Gastrocnemius medialis (tissue), 4 donors: ENCODE measurements at regions not wholly inside any gene's neighbourhood (a gene's known extent, or its start where the extent isn't known, plus 50 kb on each side); places are given as distances from the start of the nearest gene placed in this dataset.

Experiments used
- ATAC-seq, 2 donors: fragments of 150-250 bp; one replicate each; pipeline ENCODE4 v1.9.1; 2016
- DNase-seq, 2 donors: peaks; one replicate each; pipeline ENCODE4 v3.0.0-alpha.2; 2019
- H3K27ac ChIP-seq, 4 donors: fragments of 200-600 bp; sonication (generic); 1 replicate in 1 of 4; 2 replicates in 3 of 4; pipeline ENCODE4 v1.5.1; 2016 to 2018; ENCODE audit warnings: mild to moderate bottlenecking in 2 of 4, moderate library complexity in 1 of 4
- H3K27me3 ChIP-seq, 3 donors: fragments of 200-600 bp; sonication (generic) in 2 of 3; 1 replicate in 1 of 3; 2 replicates in 2 of 3; pipeline versions ENCODE4 v1.5.1 to v1.6.0; 2016 to 2019; ENCODE audit warnings: mild to moderate bottlenecking in 1 of 3, moderate library complexity in 1 of 3
- H3K36me3 ChIP-seq, 2 donors: fragments of 200-600 bp; sonication (generic) in 1 of 2; one replicate each; pipeline ENCODE4 v1.5.1; 2017 to 2018
- H3K4me1 ChIP-seq, 2 donors: fragments of 200-600 bp; sonication (generic) in 1 of 2; one replicate each; pipeline ENCODE4 v1.5.1; 2016 to 2017; ENCODE audit warnings: mild to moderate bottlenecking in 2 of 2
- H3K4me3 ChIP-seq, 4 donors: fragments of 200-600 bp; sonication (generic) in 3 of 4; 1 replicate in 1 of 4; 2 replicates in 3 of 4; pipeline ENCODE4 v1.5.1; 2016 to 2019; ENCODE audit warnings: mild to moderate bottlenecking in 2 of 4
- H3K9me3 ChIP-seq, 3 donors: fragments of 200-600 bp; sonication (generic) in 2 of 3; 1 replicate in 1 of 3; 2 replicates in 2 of 3; pipeline ENCODE4 v1.5.1; 2016 to 2019
- POLR2A ChIP-seq, 2 donors: fragments of 450-650 bp; IDR thresholded peaks; one replicate each; pipeline ENCODE4 v1.6.1; 2017; ENCODE audit warnings: antibody characterized with exemption in 2 of 2, mild to moderate bottlenecking in 2 of 2, moderate library complexity in 2 of 2
- in situ Hi-C, 4 donors: fragments of 200-750 bp; cut with MboI; loops; one replicate each; pipeline versions ENCODE4 v1.15.0 to v1.8.0; 2017; ENCODE audit warnings: low sequenced_read_pairs in 4 of 4
- intact Hi-C: fragments of 100-400 bp; cut with DNase I; formaldehyde crosslinking; loops from one replicate; pipeline ENCODE4 v1.15.1; 2023; ENCODE audit warnings: low total_unique reads
- TF ChIP-seq, protein P1 (sequence below), 5 experiments: fragments of 450-650 bp in 3 of 5; fragments of 200-600 bp in 2 of 5; sonication (generic) in 2 of 5; IDR thresholded peaks in 4 of 5; conservative IDR thresholded peaks in 1 of 5; 1 replicate in 4 of 5; 2 replicates in 1 of 5; pipeline ENCODE4 v1.5.1; 2016 to 2019; ENCODE audit warnings: antibody characterized with exemption in 5 of 5, mild to moderate bottlenecking in 3 of 5, moderate library complexity in 3 of 5

DNA sequence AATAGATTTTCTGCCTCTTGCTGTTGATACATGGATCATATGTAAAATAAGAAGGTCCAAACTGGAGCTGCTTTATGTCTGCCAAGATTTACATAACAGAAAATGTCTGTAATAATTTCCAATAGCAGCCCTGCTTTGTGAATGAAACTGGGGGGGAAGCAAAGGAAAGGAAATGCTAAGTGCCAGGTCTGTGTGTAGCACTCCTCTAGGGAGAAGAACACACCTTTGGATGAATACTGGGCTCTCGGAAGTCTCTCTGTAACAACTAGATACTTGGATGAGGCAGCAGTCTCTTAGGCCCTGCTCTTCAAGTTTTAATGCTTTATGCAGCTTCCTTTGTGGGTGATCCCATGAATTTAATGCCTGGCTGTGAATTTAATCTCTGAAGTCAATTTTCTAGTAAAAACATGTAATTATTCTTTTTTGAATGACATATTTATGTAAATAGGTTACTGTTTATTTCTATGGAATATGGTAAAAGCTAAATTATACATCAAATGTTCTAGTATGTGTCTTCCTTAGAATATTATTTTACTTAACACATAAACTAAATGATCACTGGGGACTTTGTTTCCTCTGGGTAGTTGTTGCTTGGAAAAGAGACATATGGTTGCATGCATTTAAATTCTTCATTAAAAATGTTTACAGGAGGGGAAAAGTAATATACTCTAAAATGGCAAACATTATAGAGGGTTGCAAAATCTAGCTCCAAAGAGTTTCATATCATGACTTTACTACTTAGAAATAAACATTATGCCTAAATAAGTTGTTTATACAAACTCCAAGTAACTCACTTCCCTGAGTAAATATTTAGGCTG lies 336.6 kb upstream of the CWC22 start:
- H3K27ac ChIP-seq = no peak overlapping the region
- in situ Hi-C loops = no loop called here

DNA sequence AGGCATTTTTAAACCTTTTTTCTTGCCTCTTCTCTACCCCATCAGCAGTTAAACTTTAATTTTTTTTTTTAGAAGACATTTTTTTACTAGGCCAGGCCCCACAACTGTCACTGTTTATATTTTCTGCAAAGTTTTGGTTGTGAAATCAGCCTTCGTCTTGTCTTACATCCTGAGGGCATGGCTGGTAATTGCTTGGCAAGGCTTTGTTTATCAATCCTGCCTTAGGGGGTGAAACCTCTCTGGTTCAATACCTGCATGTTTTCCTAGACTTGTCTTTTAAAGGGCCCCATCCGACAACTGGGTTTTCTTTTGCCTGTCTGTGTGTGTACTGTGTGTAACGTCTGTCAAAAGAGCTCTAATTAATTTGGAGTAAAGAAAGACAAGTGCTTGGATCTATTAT lies 330.0 kb upstream of the CWC22 start:
- no peak for ATAC-seq
- Histone ChIP-seq H3K27ac (no peak overlapping the region), H3K4me1 (no peaks in the 10 kb centered on the region), H3K4me3 (no peak overlapping the region), H3K27me3 (no peaks in the 10 kb centered on the region), H3K9me3 (peaks cover 0 to 3% (median 0%) of the 10 kb centered on the region in 3 donors), H3K36me3 (no peaks in the 10 kb centered on the region)
- TF ChIP-seq, protein P1, sequence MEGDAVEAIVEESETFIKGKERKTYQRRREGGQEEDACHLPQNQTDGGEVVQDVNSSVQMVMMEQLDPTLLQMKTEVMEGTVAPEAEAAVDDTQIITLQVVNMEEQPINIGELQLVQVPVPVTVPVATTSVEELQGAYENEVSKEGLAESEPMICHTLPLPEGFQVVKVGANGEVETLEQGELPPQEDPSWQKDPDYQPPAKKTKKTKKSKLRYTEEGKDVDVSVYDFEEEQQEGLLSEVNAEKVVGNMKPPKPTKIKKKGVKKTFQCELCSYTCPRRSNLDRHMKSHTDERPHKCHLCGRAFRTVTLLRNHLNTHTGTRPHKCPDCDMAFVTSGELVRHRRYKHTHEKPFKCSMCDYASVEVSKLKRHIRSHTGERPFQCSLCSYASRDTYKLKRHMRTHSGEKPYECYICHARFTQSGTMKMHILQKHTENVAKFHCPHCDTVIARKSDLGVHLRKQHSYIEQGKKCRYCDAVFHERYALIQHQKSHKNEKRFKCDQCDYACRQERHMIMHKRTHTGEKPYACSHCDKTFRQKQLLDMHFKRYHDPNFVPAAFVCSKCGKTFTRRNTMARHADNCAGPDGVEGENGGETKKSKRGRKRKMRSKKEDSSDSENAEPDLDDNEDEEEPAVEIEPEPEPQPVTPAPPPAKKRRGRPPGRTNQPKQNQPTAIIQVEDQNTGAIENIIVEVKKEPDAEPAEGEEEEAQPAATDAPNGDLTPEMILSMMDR (IDR thresholded peaks at IDR 0.05 in 4 of 5, conservative IDR thresholded peaks at IDR 0.05 in 1 of 5) = no peak
- TF ChIP-seq POLR2A (IDR thresholded peaks at IDR 0.05) = no peak
- intact Hi-C loops = no loop called here
- in situ Hi-C loops = no loop called here
- no peak for DNase-seq

More for the DNA sequence above, 336.6 kb upstream of the CWC22 start:
- no peaks in the 10 kb centered on the region for H3K27me3 ChIP-seq
- TF ChIP-seq, protein P1 (IDR thresholded peaks at IDR 0.05 in 4 of 5, conservative IDR thresholded peaks at IDR 0.05 in 1 of 5) = no peak
- TF ChIP-seq POLR2A (IDR thresholded peaks at IDR 0.05) = no peak
- DNase-seq (no peak), ATAC-seq (no peak)
- no peak overlapping the region for H3K4me3 ChIP-seq
- H3K9me3 ChIP-seq = no peaks in the 10 kb centered on the region
- H3K36me3 ChIP-seq = no peaks in the 10 kb centered on the region
- no peaks in the 10 kb centered on the region for H3K4me1 ChIP-seq
- intact Hi-C loops = no loop called here

DNA sequence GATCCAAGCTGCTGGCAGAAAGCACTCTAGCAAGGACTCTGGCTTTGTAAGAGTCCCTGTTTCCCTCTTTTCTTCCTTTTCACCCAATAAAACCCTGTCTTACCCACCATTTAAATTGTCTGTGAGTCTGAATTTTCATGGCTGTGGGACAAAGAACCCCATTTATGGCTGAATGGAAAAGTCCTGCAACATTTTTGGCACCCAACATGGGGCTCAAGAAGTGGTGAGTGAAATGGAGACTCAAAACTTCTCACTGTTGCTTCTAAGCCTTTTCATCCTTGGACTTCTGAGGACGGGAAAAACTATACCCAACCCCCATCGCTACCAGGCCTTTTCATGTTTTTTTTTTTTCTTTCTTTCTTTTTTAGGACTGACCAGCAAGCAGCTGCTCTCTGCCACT lies 329.5 kb upstream of the CWC22 start:
- intact Hi-C loops = no loop called here

DNA sequence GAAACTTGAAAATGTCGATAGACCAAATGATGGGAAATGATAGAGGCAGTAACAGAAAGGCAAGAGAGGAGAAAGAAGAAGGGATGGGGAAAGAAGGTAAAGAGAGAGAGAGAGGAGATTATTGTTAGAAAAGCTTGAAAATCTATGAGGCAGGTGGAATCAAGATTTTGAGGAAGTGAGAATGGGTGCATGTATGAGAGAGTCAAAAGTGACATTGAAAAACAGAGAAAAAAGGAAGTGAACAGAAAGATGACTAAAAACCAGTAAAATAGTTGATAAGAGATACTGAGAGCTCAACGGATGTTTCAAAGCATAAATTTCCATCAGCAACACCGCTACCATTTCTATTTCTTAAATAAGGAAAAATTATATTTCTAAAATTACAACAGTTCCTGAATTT lies 327.4 kb upstream of the CWC22 start:
- TF ChIP-seq, protein P1 (IDR thresholded peaks at IDR 0.05 in 4 of 5, conservative IDR thresholded peaks at IDR 0.05 in 1 of 5) = no peak

More for the DNA sequence above, 329.5 kb upstream of the CWC22 start:
- DNase-seq (no peak), ATAC-seq (no peak)
- Histone ChIP-seq H3K36me3 (no peaks in the 10 kb centered on the region), H3K9me3 (peaks cover 0 to 3% (median 0%) of the 10 kb centered on the region in 3 donors), H3K4me1 (no peaks in the 10 kb centered on the region), H3K27me3 (no peaks in the 10 kb centered on the region), H3K4me3 (no peak overlapping the region), H3K27ac (no peak overlapping the region)
- TF ChIP-seq, protein P1 (IDR thresholded peaks at IDR 0.05 in 4 of 5, conservative IDR thresholded peaks at IDR 0.05 in 1 of 5) = no peak
- TF ChIP-seq POLR2A (IDR thresholded peaks at IDR 0.05) = no peak
- in situ Hi-C loops = no loop called here

More for the DNA sequence above, 327.4 kb upstream of the CWC22 start:
- Histone ChIP-seq H3K4me1 (no peaks in the 10 kb centered on the region), H3K27me3 (no peaks in the 10 kb centered on the region), H3K27ac (no peak overlapping the region), H3K36me3 (no peaks in the 10 kb centered on the region), H3K4me3 (no peak overlapping the region), H3K9me3 (peaks cover 0 to 3% (median 0%) of the 10 kb centered on the region in 3 donors)
- in situ Hi-C loops = no loop called here
- DNase-seq (no peak), ATAC-seq (no peak)
- intact Hi-C loops = no loop called here
